RWPE2 (cell line): ENCODE measurements at regions not wholly inside any gene's neighbourhood (a gene's known extent, or its start where the extent isn't known, plus 50 kb on each side); places are given as distances from the start of the nearest gene placed in this dataset.

Experiments
- ATAC-seq: fragments of 200-7000 bp; cut with Tn5 transposase; 3 replicates; pipeline ENCODE4 v1.9.1; 2021; ENCODE audit warnings: low read depth
- DNase-seq: peaks from one replicate; pipeline ENCODE4 v3.0.0-alpha.2; 2020; ENCODE audit warnings: low spot score
- H3K27ac ChIP-seq: fragments of 450-650 bp; 2 replicates; pipeline ENCODE4 v1.5.1; 2017; ENCODE audit warnings: mild to moderate bottlenecking; ENCODE audit not compliant: poor library complexity, severe bottlenecking
- H3K27me3 ChIP-seq: fragments of 250-450 bp; sonication (Bioruptor Pico); 2 replicates; pipeline ENCODE4 v1.5.1; 2021; ENCODE audit warnings: mild to moderate bottlenecking, moderate library complexity; ENCODE audit not compliant: insufficient read depth, poor library complexity, severe bottlenecking
- H3K36me3 ChIP-seq: fragments of 250-450 bp; sonication (Bioruptor Pico); 2 replicates; pipeline ENCODE4 v1.5.1; 2020; ENCODE audit warnings: low read depth, mild to moderate bottlenecking, moderate library complexity
- H3K4me1 ChIP-seq: fragments of 250-450 bp; sonication (Bioruptor Pico); 2 replicates; pipeline ENCODE4 v1.5.1; 2021; ENCODE audit warnings: mild to moderate bottlenecking, moderate library complexity; ENCODE audit not compliant: insufficient read depth, poor library complexity, severe bottlenecking
- H3K4me3 ChIP-seq: fragments of 250-450 bp; sonication (Bioruptor Pico); 2 replicates; pipeline ENCODE4 v1.5.1; 2021; ENCODE audit warnings: mild to moderate bottlenecking, moderate library complexity; ENCODE audit not compliant: severe bottlenecking
- H3K9me3 ChIP-seq: fragments of 250-450 bp; sonication (Bioruptor Pico); 2 replicates; pipeline ENCODE4 v1.5.1; 2021; ENCODE audit warnings: mild to moderate bottlenecking, moderate library complexity; ENCODE audit not compliant: severe bottlenecking
- CTCF ChIP-seq: fragments of 450-650 bp; IDR thresholded peaks from one replicate; pipeline ENCODE4 v1.5.1; 2017; ENCODE audit warnings: mild to moderate bottlenecking, moderate library complexity; ENCODE audit not compliant: poor library complexity, severe bottlenecking

- Histone ChIP-seq H3K36me3 (no peaks in the 10 kb centered on the region), H3K4me1 (no peaks in the 10 kb centered on the region), H3K27me3 (no peaks in the 10 kb centered on the region), H3K9me3 (no peaks in the 10 kb centered on the region), H3K4me3 (no peak overlapping the region), H3K27ac (no peak overlapping the region)
- TF ChIP-seq CTCF, result no peak
- no peak for DNase-seq
- no peak for ATAC-seq
Observed at GRCh38 chr16:13781575-13782338, 138.2 kb upstream of the ERCC4 start.

GRCh38 chr16:13791095-13791494 lies 128.9 kb upstream of the ERCC4 start:
- H3K9me3 ChIP-seq, result no peaks in the 10 kb centered on the region
- no peak for TF ChIP-seq CTCF
- no peak for ATAC-seq
- no peaks in the 10 kb centered on the region for H3K27me3 ChIP-seq
- no peak overlapping the region for H3K27ac ChIP-seq
- H3K4me1 ChIP-seq, result no peaks in the 10 kb centered on the region
- no peak for DNase-seq
- no peaks in the 10 kb centered on the region for H3K36me3 ChIP-seq
- H3K4me3 ChIP-seq, result no peak overlapping the region

- no peaks in the 10 kb centered on the region for H3K36me3 ChIP-seq
- no peaks in the 10 kb centered on the region for H3K9me3 ChIP-seq
- no peak for TF ChIP-seq CTCF
- no peaks in the 10 kb centered on the region for H3K27me3 ChIP-seq
- no peak for DNase-seq
- no peak for ATAC-seq
- no peak overlapping the region for H3K4me3 ChIP-seq
- no peaks in the 10 kb centered on the region for H3K4me1 ChIP-seq
- no peak overlapping the region for H3K27ac ChIP-seq
Observed at GRCh38 chr16:13793841-13794409, 126.0 kb upstream of the ERCC4 start.

- no peak for ATAC-seq
- no peak for TF ChIP-seq CTCF
Observed at GRCh38 chr16:13795131-13795530, 124.8 kb upstream of the ERCC4 start.

GRCh38 chr16:13797718-13798117 lies 122.2 kb upstream of the ERCC4 start:
- DNase-seq, result no peak
- ATAC-seq, result no peak
- Histone ChIP-seq H3K4me1 (no peaks in the 10 kb centered on the region), H3K4me3 (no peak overlapping the region), H3K27ac (no peak overlapping the region), H3K27me3 (no peaks in the 10 kb centered on the region), H3K36me3 (no peaks in the 10 kb centered on the region), H3K9me3 (no peaks in the 10 kb centered on the region)
- no peak for TF ChIP-seq CTCF

More at GRCh38 chr16:13795131-13795530, 124.8 kb upstream of the ERCC4 start:
- DNase-seq, result no peak
- Histone ChIP-seq H3K4me1 (no peaks in the 10 kb centered on the region), H3K27me3 (no peaks in the 10 kb centered on the region), H3K9me3 (no peaks in the 10 kb centered on the region), H3K27ac (no peak overlapping the region), H3K4me3 (no peak overlapping the region), H3K36me3 (no peaks in the 10 kb centered on the region)
